Ascending aorta (tissue), 2 donors: ENCODE measurements at regions not wholly inside any gene's neighbourhood (a gene's known extent, or its start where the extent isn't known, plus 50 kb on each side); places are given as distances from the start of the nearest gene placed in this dataset.

Experiments
- DNase-seq, 2 donors: peaks; one replicate each; pipeline ENCODE4 v3.0.0-alpha.2; 2019; ENCODE audit warnings: low spot score in 2 of 2
- H3K27ac ChIP-seq, 2 donors: fragments of 200-600 bp; sonication (generic); one replicate each; pipeline ENCODE4 v1.5.1; 2016 to 2017; ENCODE audit warnings: mild to moderate bottlenecking in 1 of 2
- H3K27me3 ChIP-seq: fragments of 200-600 bp; sonication (generic); one replicate; pipeline ENCODE4 v1.5.1; 2017
- H3K36me3 ChIP-seq, 2 donors: fragments of 200-600 bp; sonication (generic); one replicate each; pipeline ENCODE4 v1.5.1; 2016
- H3K4me1 ChIP-seq, 2 donors: fragments of 200-600 bp; sonication (generic); one replicate each; pipeline ENCODE4 v1.5.1; 2016 to 2017; ENCODE audit warnings: mild to moderate bottlenecking in 1 of 2
- H3K4me3 ChIP-seq, 2 donors: fragments of 200-600 bp; sonication (generic); one replicate each; pipeline ENCODE4 v1.5.1; 2016 to 2017; ENCODE audit warnings: mild to moderate bottlenecking in 1 of 2
- H3K9me3 ChIP-seq, 2 donors: fragments of 200-600 bp; sonication (generic); one replicate each; pipeline ENCODE4 v1.5.1; 2016
- CTCF ChIP-seq, 3 experiments: fragments of 200-600 bp in 2 of 3; fragments of 450-650 bp in 1 of 3; sonication (generic) in 2 of 3; IDR thresholded peaks; one replicate each; pipeline ENCODE4 v1.5.1; 2016 to 2019; ENCODE audit warnings: antibody characterized with exemption in 3 of 3, mild to moderate bottlenecking in 1 of 3, moderate library complexity in 1 of 3
- intact Hi-C: fragments of 100-400 bp; cut with DNase I; formaldehyde crosslinking; loops from one replicate; pipeline ENCODE4 v1.15.1; 2023

- H3K27ac ChIP-seq, result peak overlapping the region; percentile 52 to 78
- no peak for DNase-seq
- intact Hi-C loops, result no loop called here
- TF ChIP-seq CTCF (IDR thresholded peaks at IDR 0.05), result no peak
- peaks cover 10 to 37% of the 10 kb centered on the region in 2 donors for H3K4me1 ChIP-seq
- peaks cover 0 to 5% of the 10 kb centered on the region in 2 donors for H3K9me3 ChIP-seq
- H3K4me3 ChIP-seq, result no peak overlapping the region
- H3K27me3 ChIP-seq, result no peaks in the 10 kb centered on the region
- H3K36me3 ChIP-seq, result no peaks in the 10 kb centered on the region
These were observed 457.2 kb downstream of the AEBP2 start for GRCh38 chr12:19896534-19896933.

GRCh38 chr12:19897900-19898408 lies 458.7 kb downstream of the AEBP2 start:
- H3K27me3 ChIP-seq, result no peaks in the 10 kb centered on the region
- H3K9me3 ChIP-seq, result peaks cover 0 to 5% of the 10 kb centered on the region in 2 donors
- no peak overlapping the region for H3K4me3 ChIP-seq
- H3K36me3 ChIP-seq, result no peaks in the 10 kb centered on the region
- DNase-seq, result no peak
- peaks cover 10 to 25% of the 10 kb centered on the region in 2 donors for H3K4me1 ChIP-seq
- peak overlapping the region; percentile 52 to 78 for H3K27ac ChIP-seq
- intact Hi-C loops, result no loop called here
- TF ChIP-seq CTCF (IDR thresholded peaks at IDR 0.05), result no peak

GRCh38 chr12:19901841-19902240 lies 462.5 kb downstream of the AEBP2 start:
- Histone ChIP-seq H3K9me3 (peaks cover 0 to 5% of the 10 kb centered on the region in 2 donors), H3K27ac (peak overlapping the region; percentile 54 to 64), H3K4me3 (no peak overlapping the region), H3K4me1 (peaks cover under 1 to 2% of the 10 kb centered on the region in 2 donors), H3K27me3 (no peaks in the 10 kb centered on the region), H3K36me3 (no peaks in the 10 kb centered on the region)
- TF ChIP-seq CTCF (IDR thresholded peaks at IDR 0.05), result no peak
- intact Hi-C loops, result no loop called here
- no peak for DNase-seq

GRCh38 chr12:19904819-19905218 lies 463.5 kb upstream of the PDE3A start:
- intact Hi-C loops, result no loop called here
- no peaks in the 10 kb centered on the region for H3K27me3 ChIP-seq
- no peak for DNase-seq
- no peak for TF ChIP-seq CTCF (IDR thresholded peaks at IDR 0.05)
- H3K9me3 ChIP-seq, result no peaks in the 10 kb centered on the region
- H3K4me1 ChIP-seq, result peaks cover 0 to 3% of the 10 kb centered on the region in 2 donors
- peak overlapping the region in 1 of 2 donors; percentile 56 for H3K27ac ChIP-seq
- H3K4me3 ChIP-seq, result no peak overlapping the region
- H3K36me3 ChIP-seq, result no peaks in the 10 kb centered on the region

GRCh38 chr12:19908830-19909229 lies 459.5 kb upstream of the PDE3A start:
- Histone ChIP-seq H3K4me1 (peaks cover 0 to 14% of the 10 kb centered on the region in 2 donors), H3K9me3 (no peaks in the 10 kb centered on the region), H3K36me3 (no peaks in the 10 kb centered on the region), H3K27me3 (no peaks in the 10 kb centered on the region), H3K27ac (peak overlapping the region in 1 of 2 donors; percentile 46), H3K4me3 (no peak overlapping the region)
- intact Hi-C loops, result no loop called here
- no peak for TF ChIP-seq CTCF (IDR thresholded peaks at IDR 0.05)
- no peak for DNase-seq

- peak overlapping the region; percentile 43 to 54 for H3K27ac ChIP-seq
- no peak for DNase-seq
- intact Hi-C loops, result no loop called here
- no peak overlapping the region for H3K4me3 ChIP-seq
- H3K27me3 ChIP-seq, result no peaks in the 10 kb centered on the region
- H3K36me3 ChIP-seq, result no peaks in the 10 kb centered on the region
- H3K9me3 ChIP-seq, result no peaks in the 10 kb centered on the region
- no peak for TF ChIP-seq CTCF (IDR thresholded peaks at IDR 0.05)
- H3K4me1 ChIP-seq, result peaks cover 0 to 14% of the 10 kb centered on the region in 2 donors
These were observed 458.9 kb upstream of the PDE3A start for GRCh38 chr12:19909418-19909817.
